Adrenal gland (tissue), 5 donors: ENCODE measurements at regions not wholly inside any gene's neighbourhood (a gene's known extent, or its start where the extent isn't known, plus 50 kb on each side); places are given as distances from the start of the nearest gene placed in this dataset.

Experiments used
- CTCF ChIP-seq, 6 experiments: fragments of 450-650 bp in 4 of 6; fragments of 200-600 bp in 2 of 6; sonication (generic) in 1 of 6; IDR thresholded peaks; 1 replicate in 5 of 6; 2 replicates in 1 of 6; pipeline versions ENCODE4 v1.5.1 to v1.8.0; 2016 to 2021; ENCODE audit warnings: antibody characterized with exemption in 6 of 6, mild to moderate bottlenecking in 2 of 6, moderate library complexity in 1 of 6
- POLR2A ChIP-seq, 2 donors: fragments of 450-650 bp; IDR thresholded peaks; one replicate each; pipeline ENCODE4 v1.6.1; 2017; ENCODE audit warnings: antibody characterized with exemption in 2 of 2, mild to moderate bottlenecking in 2 of 2, moderate library complexity in 1 of 2
- donor health status: DM: no; HTN: no; CAD: no.

- TF ChIP-seq CTCF (IDR thresholded peaks at IDR 0.05) (no peak), POLR2A (IDR thresholded peaks at IDR 0.05) (no peak)
Observed at GRCh38 chr16:87075319-87075860, 241.8 kb downstream of the C16orf95 start.
